ENCODE measurements at regions not wholly inside any gene's neighbourhood (a gene's known extent, or its start where the extent isn't known, plus 50 kb on each side); places are given as distances from the start of the nearest gene placed in this dataset.

GRCh38 chr2:19754907-19755306 lies 146.9 kb downstream of the TTC32 start:
- no TSS peak for BruUV-seq (replicated peaks)
- in situ Hi-C loops (cut with MboI): no loop called here
- ChIA-PET SMC1A (ENCODE audit: uncharacterized antibody, unreplicated experiment) (no interaction called here), CTCF (no interaction called here), POLR2A (no interaction called here), RAD21 (ENCODE audit: unreplicated experiment) (no interaction called here)
- Histone ChIP-seq H3K79me2 (ENCODE audit: control insufficient read depth, insufficient read depth, low read length) (no peaks in the 10 kb centered on the region), H4K20me1 (ENCODE audit: control insufficient read depth, insufficient read depth) (no peaks in the 10 kb centered on the region), H3K9me3 (replicated peaks; ENCODE audit: control insufficient read depth, insufficient read depth, low read length) (no peaks in the 10 kb centered on the region), H2AFZ (ENCODE audit: control insufficient read depth, low read depth, low read length) (no peak overlapping the region), H3K36me3 (ENCODE audit: control insufficient read depth in 2 of 2, insufficient read depth in 2 of 2, low read length in 1 of 2) (no peaks in the 10 kb centered on the region), H3K27me3 (replicated peaks in 1 of 2; ENCODE audit: control insufficient read depth in 2 of 2, insufficient read depth in 2 of 2, low read length in 1 of 2) (no peaks in the 10 kb centered on the region; a peak in 2 of 4 replicates), H3K4me1 (ENCODE audit: control insufficient read depth, insufficient read depth, low read length) (no peaks in the 10 kb centered on the region), H3K4me3 (no peak overlapping the region), H3K4me2 (ENCODE audit: control insufficient read depth, insufficient read depth) (no peak overlapping the region), H3K9ac (ENCODE audit: control insufficient read depth, insufficient read depth, low read length) (no peak overlapping the region), H3K27ac (ENCODE audit: control insufficient read depth, insufficient read depth) (no peak overlapping the region)
- DNase-seq (ENCODE audit: low read depth, low spot score) (no peak), ATAC-seq (no peak), FAIRE-seq (no peak)
- intact Hi-C loops (cut with micrococcal nuclease; ENCODE audit: unreplicated experiment): no loop called here
- whole genome bisulfite sequencing (ENCODE audit: insufficient coverage, insufficient replicate concordance, low lambda C conversion rate, missing lambda C conversion rate): 24% methylated on average over 10 of the region's 10 CpGs
- no peak for TF ChIP-seq BCLAF1 (IDR thresholded peaks at IDR 0.05)
- TF ChIP-seq PBX3 (IDR thresholded peaks at IDR 0.05; ENCODE audit: insufficient replicate concordance, low read depth, low read length): no peak
- no peak for TF ChIP-seq ZNF687 (IDR thresholded peaks at IDR 0.05)
- TF ChIP-seq NFXL1 (IDR thresholded peaks at IDR 0.05; ENCODE audit: borderline replicate concordance): no peak
- no peak for TF ChIP-seq IKZF2 (IDR thresholded peaks at IDR 0.05)

All from GM12878 (cell line).